Sigmoid colon (tissue), 6 donors: ENCODE measurements at regions not wholly inside any gene's neighbourhood (a gene's known extent, or its start where the extent isn't known, plus 50 kb on each side); places are given as distances from the start of the nearest gene placed in this dataset.

Source experiments
- DNase-seq: peaks from one replicate; pipeline ENCODE4 v3.0.0-alpha.2; 2019
- H3K27ac ChIP-seq, 4 donors: fragments of 200-600 bp; sonication (generic); one replicate each; pipeline ENCODE4 v1.5.1; 2016 to 2019; ENCODE audit warnings: mild to moderate bottlenecking in 1 of 4
- H3K27me3 ChIP-seq, 3 donors: fragments of 200-600 bp; sonication (generic); one replicate each; pipeline ENCODE4 v1.5.1; 2019; ENCODE audit warnings: mild to moderate bottlenecking in 1 of 3
- H3K36me3 ChIP-seq, 4 donors: fragments of 200-600 bp; sonication (generic); one replicate each; pipeline ENCODE4 v1.5.1; 2016 to 2019
- H3K4me1 ChIP-seq, 4 donors: fragments of 200-600 bp; sonication (generic); one replicate each; pipeline ENCODE4 v1.5.1; 2017 to 2019
- H3K4me3 ChIP-seq, 4 donors: fragments of 200-600 bp; sonication (generic); one replicate each; pipeline ENCODE4 v1.5.1; 2017 to 2019; ENCODE audit warnings: mild to moderate bottlenecking in 2 of 4, moderate library complexity in 1 of 4
- H3K9me3 ChIP-seq, 4 donors: fragments of 200-600 bp in 3 of 4; sonication (generic) in 3 of 4; one replicate each; pipeline versions ENCODE4 v1.5.1 to v1.6.1; 2013 to 2019
- CTCF ChIP-seq, 4 experiments: fragments of 450-650 bp in 3 of 4; fragments of 200-600 bp in 1 of 4; IDR thresholded peaks; one replicate each; pipeline ENCODE4 v1.5.1; 2016 to 2019; ENCODE audit warnings: antibody characterized with exemption in 4 of 4, mild to moderate bottlenecking in 3 of 4, moderate library complexity in 2 of 4
- EP300 ChIP-seq, 4 donors: sonication (generic); formaldehyde crosslinking; IDR thresholded peaks; one replicate each; pipeline ENCODE4 v1.6.1; 2017; ENCODE audit warnings: antibody characterized with exemption in 4 of 4
- POLR2A ChIP-seq, 2 donors: fragments of 450-650 bp; IDR thresholded peaks; one replicate each; pipeline ENCODE4 v1.6.1; 2016; ENCODE audit warnings: antibody characterized with exemption in 2 of 2, mild to moderate bottlenecking in 2 of 2, moderate library complexity in 2 of 2
- POLR2AphosphoS5 ChIP-seq, 4 donors: sonication (generic); formaldehyde crosslinking; IDR thresholded peaks; one replicate each; pipeline ENCODE4 v1.6.1; 2017; ENCODE audit warnings: antibody characterized with exemption in 4 of 4
- whole genome bisulfite sequencing, 2 donors: extraction: QIAGEN DNeasy Blood & Tissue Kit; methylation state at CpG; one replicate each; pipeline ENCODE4 v1.1.7; 2013; 5-methylcytosine and 5-hydroxymethylcytosine counted together
- intact Hi-C: fragments of 100-400 bp; cut with DNase I; formaldehyde crosslinking; loops from one replicate; pipeline ENCODE4 v1.15.1; 2023
- donor health status: healthy with polysubstance abuse.
- donor health status: healthy.

- Histone ChIP-seq H3K9me3 (no peaks in the 10 kb centered on the region), H3K4me1 (no peaks in the 10 kb centered on the region), H3K27me3 (no peaks in the 10 kb centered on the region), H3K27ac (no peak overlapping the region), H3K4me3 (no peak overlapping the region), H3K36me3 (no peaks in the 10 kb centered on the region)
- no peak for DNase-seq
- TF ChIP-seq POLR2AphosphoS5 (IDR thresholded peaks at IDR 0.05) (no peak), POLR2A (IDR thresholded peaks at IDR 0.05) (no peak), EP300 (IDR thresholded peaks at IDR 0.05) (no peak), CTCF (IDR thresholded peaks at IDR 0.05) (no peak)
- intact Hi-C loops, result no loop called here
These were observed 421.0 kb upstream of the RBMS3 start for GRCh38 chr3:28859897-28860296.

GRCh38 chr3:28860307-28860706 lies 420.6 kb upstream of the RBMS3 start:
- H3K9me3 ChIP-seq, result no peaks in the 10 kb centered on the region
- DNase-seq, result no peak
- H3K27me3 ChIP-seq, result no peaks in the 10 kb centered on the region
- no peak overlapping the region for H3K27ac ChIP-seq
- no peak overlapping the region for H3K4me3 ChIP-seq
- no peak for TF ChIP-seq POLR2A (IDR thresholded peaks at IDR 0.05)
- no peak for TF ChIP-seq CTCF (IDR thresholded peaks at IDR 0.05)
- no peak for TF ChIP-seq EP300 (IDR thresholded peaks at IDR 0.05)
- no peak for TF ChIP-seq POLR2AphosphoS5 (IDR thresholded peaks at IDR 0.05)
- intact Hi-C loops, result no loop called here
- 33 to 59% methylated on average over 4 of the region's 4 CpGs for WGBS, 2 donors
- H3K36me3 ChIP-seq, result no peaks in the 10 kb centered on the region
- no peaks in the 10 kb centered on the region for H3K4me1 ChIP-seq

- no peak for DNase-seq
- Histone ChIP-seq H3K9me3 (no peaks in the 10 kb centered on the region), H3K27ac (no peak overlapping the region), H3K27me3 (no peaks in the 10 kb centered on the region), H3K4me3 (no peak overlapping the region), H3K4me1 (no peaks in the 10 kb centered on the region), H3K36me3 (no peaks in the 10 kb centered on the region)
- WGBS, 2 donors, result 95 to 97% methylated on average over 7 of the region's 7 CpGs
- intact Hi-C loops, result no loop called here
- TF ChIP-seq POLR2AphosphoS5 (IDR thresholded peaks at IDR 0.05) (no peak), CTCF (IDR thresholded peaks at IDR 0.05) (no peak), POLR2A (IDR thresholded peaks at IDR 0.05) (no peak), EP300 (IDR thresholded peaks at IDR 0.05) (no peak)
These were observed 417.7 kb upstream of the RBMS3 start for GRCh38 chr3:28863186-28863585.

- 37 to 45% methylated on average over 2 of the region's 2 CpGs for WGBS, 2 donors
- H3K4me3 ChIP-seq, result no peak overlapping the region
- no peaks in the 10 kb centered on the region for H3K9me3 ChIP-seq
- no peaks in the 10 kb centered on the region for H3K27me3 ChIP-seq
- DNase-seq, result no peak
- TF ChIP-seq POLR2A (IDR thresholded peaks at IDR 0.05) (no peak), EP300 (IDR thresholded peaks at IDR 0.05) (no peak), POLR2AphosphoS5 (IDR thresholded peaks at IDR 0.05) (no peak), CTCF (IDR thresholded peaks at IDR 0.05) (no peak)
- H3K27ac ChIP-seq, result no peak overlapping the region
- intact Hi-C loops, result no loop called here
- no peaks in the 10 kb centered on the region for H3K4me1 ChIP-seq
- H3K36me3 ChIP-seq, result no peaks in the 10 kb centered on the region
These were observed 413.0 kb upstream of the RBMS3 start for GRCh38 chr3:28867836-28868235.

GRCh38 chr3:28868897-28869296 lies 412.0 kb upstream of the RBMS3 start:
- no peaks in the 10 kb centered on the region for H3K27me3 ChIP-seq
- no peaks in the 10 kb centered on the region for H3K4me1 ChIP-seq
- intact Hi-C loops, result no loop called here
- 25 to 66% methylated on average over 2 of the region's 2 CpGs for WGBS, 2 donors
- no peak for DNase-seq
- H3K27ac ChIP-seq, result no peak overlapping the region
- no peaks in the 10 kb centered on the region for H3K36me3 ChIP-seq
- H3K4me3 ChIP-seq, result no peak overlapping the region
- TF ChIP-seq EP300 (IDR thresholded peaks at IDR 0.05), result no peak
- TF ChIP-seq POLR2A (IDR thresholded peaks at IDR 0.05), result no peak
- TF ChIP-seq CTCF (IDR thresholded peaks at IDR 0.05), result no peak
- no peak for TF ChIP-seq POLR2AphosphoS5 (IDR thresholded peaks at IDR 0.05)
- no peaks in the 10 kb centered on the region for H3K9me3 ChIP-seq
